Left ventricle myocardium inferior (tissue), 1 donor: ENCODE measurements at regions not wholly inside any gene's neighbourhood (a gene's known extent, or its start where the extent isn't known, plus 50 kb on each side); places are given as distances from the start of the nearest gene placed in this dataset.
"Not testable (repeated sequence)": the region's sequence is repeated elsewhere in the genome, so short reads cannot be mapped to it uniquely, and the experiment has no call there.

Source experiments
- DNase-seq: peaks from one replicate; pipeline ENCODE4 v3.0.0-alpha.2; 2020
- H3K27ac ChIP-seq: fragments of 200-600 bp; replicated peaks from 2 replicates; pipeline ENCODE4 v1.8.0; 2021
- H3K27me3 ChIP-seq: fragments of 200-600 bp; 2 replicates; pipeline ENCODE4 v1.8.0; 2021; ENCODE audit warnings: low read depth
- H3K36me3 ChIP-seq: fragments of 200-600 bp; 2 replicates; pipeline ENCODE4 v1.8.0; 2021
- H3K4me1 ChIP-seq: fragments of 200-600 bp; 2 replicates; pipeline ENCODE4 v1.8.0; 2021
- H3K4me3 ChIP-seq: fragments of 200-600 bp; 2 replicates; pipeline ENCODE4 v1.8.0; 2021; ENCODE audit warnings: mild to moderate bottlenecking, moderate library complexity
- H3K9me3 ChIP-seq: fragments of 200-600 bp; replicated peaks from 2 replicates; pipeline ENCODE4 v1.8.0; 2021
- intact Hi-C: fragments of 100-400 bp; cut with micrococcal nuclease; formaldehyde crosslinking; loops from one replicate; pipeline ENCODE4 v1.11.0; 2022
- TF ChIP-seq, protein P1 (sequence below): fragments of 200-600 bp; IDR thresholded peaks from 2 replicates; pipeline ENCODE4 v1.8.0; 2021; ENCODE audit warnings: antibody characterized with exemption, mild to moderate bottlenecking, borderline replicate concordance
- donor health status: DM: no; HTN: yes; CAD: no; lungs with severe emphysema.

DNA sequence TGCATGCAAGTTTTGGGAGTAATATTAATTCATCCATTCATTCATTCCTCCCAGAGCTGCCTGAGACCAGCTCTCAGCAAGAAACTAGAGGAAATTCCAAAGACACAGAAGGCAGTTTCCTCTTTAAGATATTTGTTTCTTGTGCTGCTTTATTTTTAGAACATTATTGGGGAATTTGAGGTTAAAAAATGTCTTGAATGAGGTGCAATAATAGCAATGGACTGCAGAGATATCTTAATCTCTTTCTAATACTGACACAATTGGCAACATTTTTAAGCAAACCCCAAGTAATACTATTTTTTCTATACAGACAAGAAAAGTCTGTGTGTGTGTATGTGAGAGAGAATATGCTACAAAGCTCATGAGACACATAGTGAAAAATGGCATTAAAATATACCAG lies 190.2 kb upstream of the USP15 start:
- TF ChIP-seq, protein P1, sequence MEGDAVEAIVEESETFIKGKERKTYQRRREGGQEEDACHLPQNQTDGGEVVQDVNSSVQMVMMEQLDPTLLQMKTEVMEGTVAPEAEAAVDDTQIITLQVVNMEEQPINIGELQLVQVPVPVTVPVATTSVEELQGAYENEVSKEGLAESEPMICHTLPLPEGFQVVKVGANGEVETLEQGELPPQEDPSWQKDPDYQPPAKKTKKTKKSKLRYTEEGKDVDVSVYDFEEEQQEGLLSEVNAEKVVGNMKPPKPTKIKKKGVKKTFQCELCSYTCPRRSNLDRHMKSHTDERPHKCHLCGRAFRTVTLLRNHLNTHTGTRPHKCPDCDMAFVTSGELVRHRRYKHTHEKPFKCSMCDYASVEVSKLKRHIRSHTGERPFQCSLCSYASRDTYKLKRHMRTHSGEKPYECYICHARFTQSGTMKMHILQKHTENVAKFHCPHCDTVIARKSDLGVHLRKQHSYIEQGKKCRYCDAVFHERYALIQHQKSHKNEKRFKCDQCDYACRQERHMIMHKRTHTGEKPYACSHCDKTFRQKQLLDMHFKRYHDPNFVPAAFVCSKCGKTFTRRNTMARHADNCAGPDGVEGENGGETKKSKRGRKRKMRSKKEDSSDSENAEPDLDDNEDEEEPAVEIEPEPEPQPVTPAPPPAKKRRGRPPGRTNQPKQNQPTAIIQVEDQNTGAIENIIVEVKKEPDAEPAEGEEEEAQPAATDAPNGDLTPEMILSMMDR: no peak
- Histone ChIP-seq H3K27ac (no peak overlapping the region), H3K27me3 (no peaks in the 10 kb centered on the region), H3K4me1 (no peaks in the 10 kb centered on the region), H3K36me3 (no peaks in the 10 kb centered on the region), H3K4me3 (no peak overlapping the region), H3K9me3 (no peaks in the 10 kb centered on the region)
- intact Hi-C loops: no loop called here
- DNase-seq: no peak

DNA sequence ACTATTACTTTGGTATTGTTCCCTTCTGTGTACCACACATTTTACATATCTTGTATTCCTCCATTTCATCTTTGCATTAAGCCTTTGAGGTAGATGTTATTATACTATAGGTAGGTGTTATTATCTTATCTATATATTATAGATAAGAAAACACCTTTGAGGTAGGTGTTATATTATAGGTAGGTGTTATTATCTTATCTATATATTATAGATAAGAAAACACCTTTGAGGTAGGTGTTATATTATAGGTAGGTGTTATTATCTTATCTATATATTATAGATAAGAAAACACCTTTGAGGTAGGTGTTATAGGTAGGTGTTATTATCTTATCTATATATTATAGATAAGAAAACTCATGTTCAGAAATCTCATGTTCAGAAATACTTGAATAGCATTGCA lies 187.0 kb upstream of the USP15 start:
- H3K4me1 ChIP-seq, H3K27ac ChIP-seq, DNase-seq, H3K9me3 ChIP-seq, intact Hi-C loops, H3K27me3 ChIP-seq, H3K4me3 ChIP-seq, H3K36me3 ChIP-seq: not testable (repeated sequence)

DNA sequence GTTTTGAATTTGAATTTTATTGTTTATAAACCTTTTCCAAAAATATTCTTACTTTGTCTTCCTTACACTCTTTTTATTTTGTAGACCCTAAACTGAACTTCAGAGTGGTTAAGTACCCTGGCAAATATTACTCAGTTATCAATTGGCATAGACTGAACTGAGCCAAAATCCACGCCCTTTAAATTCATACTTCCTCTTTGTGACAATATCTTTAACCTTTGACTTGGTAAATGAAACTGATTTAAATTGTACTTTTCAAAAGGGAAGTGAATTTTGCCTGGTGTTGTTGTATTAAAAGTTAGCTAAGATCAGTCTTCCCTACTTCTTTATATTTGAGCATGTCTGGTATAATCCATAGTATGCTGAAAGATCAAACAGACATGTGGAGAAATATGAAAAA lies 184.3 kb upstream of the USP15 start:
- TF ChIP-seq, protein P1: no peak
- no peak overlapping the region for H3K4me3 ChIP-seq
- no peaks in the 10 kb centered on the region for H3K36me3 ChIP-seq
- H3K27ac ChIP-seq: no peak overlapping the region
- intact Hi-C loops: no loop called here
- H3K4me1 ChIP-seq: no peaks in the 10 kb centered on the region
- no peaks in the 10 kb centered on the region for H3K27me3 ChIP-seq
- DNase-seq: no peak
- H3K9me3 ChIP-seq: no peaks in the 10 kb centered on the region

DNA sequence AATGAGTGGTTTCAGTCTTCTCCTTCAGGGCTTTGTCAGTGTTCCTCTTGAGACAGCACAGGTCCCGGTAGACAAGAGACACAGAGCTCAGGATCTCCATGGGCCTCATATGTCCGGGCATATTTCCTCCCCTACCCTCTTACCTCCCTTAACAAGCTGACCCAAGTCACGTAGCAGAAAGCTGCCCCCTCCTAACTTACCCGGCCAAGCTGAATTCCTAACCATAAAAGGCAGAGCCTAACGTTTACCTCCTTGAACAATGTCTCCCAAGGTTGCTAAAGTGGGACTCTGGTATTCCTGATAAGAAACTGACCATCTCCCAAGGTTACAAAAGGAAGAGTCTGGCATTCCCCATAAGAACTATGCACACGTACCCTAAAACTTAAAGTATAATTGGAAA lies 182.2 kb upstream of the USP15 start:
- H3K4me1 ChIP-seq: no peaks in the 10 kb centered on the region
- intact Hi-C loops: no loop called here

DNA sequence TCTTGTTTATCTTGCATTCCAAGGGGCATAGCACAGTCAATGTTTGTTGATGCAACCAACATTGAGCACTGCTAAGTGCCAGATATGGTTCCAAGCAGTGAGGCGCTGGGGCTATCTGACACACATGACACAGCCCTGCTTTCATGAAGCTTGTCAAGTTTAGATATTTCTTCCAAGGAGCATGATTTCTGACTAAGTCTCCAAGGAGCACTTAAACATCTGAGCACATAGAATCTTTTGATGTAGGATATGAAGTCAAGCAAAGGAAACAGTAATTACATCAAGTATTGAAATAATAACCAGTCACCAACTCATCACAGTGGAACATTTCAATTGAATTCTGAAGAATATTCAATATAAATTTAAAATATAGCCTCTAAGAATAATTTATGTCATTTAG lies 177.8 kb upstream of the USP15 start:
- no peak for DNase-seq
- Histone ChIP-seq H3K4me1 (no peaks in the 10 kb centered on the region), H3K4me3 (no peak overlapping the region), H3K36me3 (no peaks in the 10 kb centered on the region), H3K9me3 (peaks cover 13% of the 10 kb centered on the region), H3K27ac (no peak overlapping the region), H3K27me3 (no peaks in the 10 kb centered on the region)
- TF ChIP-seq, protein P1: no peak
- intact Hi-C loops: no loop called here

More for the DNA sequence above, 182.2 kb upstream of the USP15 start:
- TF ChIP-seq, protein P1: no peak
- H3K4me3 ChIP-seq: no peak overlapping the region
- no peak for DNase-seq
- H3K27me3 ChIP-seq: no peaks in the 10 kb centered on the region
- no peaks in the 10 kb centered on the region for H3K9me3 ChIP-seq
- H3K36me3 ChIP-seq: no peaks in the 10 kb centered on the region
- H3K27ac ChIP-seq: no peak overlapping the region

DNA sequence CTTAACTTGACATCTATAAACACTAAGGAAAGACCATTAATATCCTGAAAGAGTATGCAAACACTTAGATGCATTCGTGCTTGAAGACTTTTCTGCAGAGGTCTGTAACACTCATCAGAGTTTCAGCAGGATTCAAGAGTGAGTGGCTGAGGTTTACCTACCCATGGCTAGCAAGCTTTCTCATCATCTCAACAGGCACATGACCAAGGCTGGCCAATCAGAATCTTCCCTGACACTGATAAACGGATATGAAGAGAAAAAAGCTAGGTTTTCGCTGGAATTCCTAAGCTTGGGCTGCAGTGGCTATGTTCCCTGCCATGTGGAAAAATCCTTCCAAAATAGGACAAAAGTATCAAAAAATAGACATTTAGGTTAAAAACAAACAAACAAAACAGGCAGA lies 162.1 kb upstream of the USP15 start:
- no peak overlapping the region for H3K27ac ChIP-seq
- TF ChIP-seq, protein P1: no peak
- DNase-seq: no peak
- no peaks in the 10 kb centered on the region for H3K27me3 ChIP-seq
- no peaks in the 10 kb centered on the region for H3K4me1 ChIP-seq
- H3K4me3 ChIP-seq: no peak overlapping the region
- H3K9me3 ChIP-seq: no peaks in the 10 kb centered on the region
- intact Hi-C loops: no loop called here
- no peaks in the 10 kb centered on the region for H3K36me3 ChIP-seq
